Stimulated activated CD4-positive, alpha-beta T cell treated with anti-CD3 and anti-CD28 coated beads, Interleukin-1b, Interleukin-23, amount 100 ng/mL, for 1 hour (primary cell): ENCODE measurements at regions not wholly inside any gene's neighbourhood (a gene's known extent, or its start where the extent isn't known, plus 50 kb on each side); places are given as distances from the start of the nearest gene placed in this dataset.

Experiments
- DNase-seq, 2 donors: peaks; one replicate each; pipeline ENCODE4 v3.0.0-alpha.2; 2020; ENCODE audit warnings: low read depth in 2 of 2

DNA sequence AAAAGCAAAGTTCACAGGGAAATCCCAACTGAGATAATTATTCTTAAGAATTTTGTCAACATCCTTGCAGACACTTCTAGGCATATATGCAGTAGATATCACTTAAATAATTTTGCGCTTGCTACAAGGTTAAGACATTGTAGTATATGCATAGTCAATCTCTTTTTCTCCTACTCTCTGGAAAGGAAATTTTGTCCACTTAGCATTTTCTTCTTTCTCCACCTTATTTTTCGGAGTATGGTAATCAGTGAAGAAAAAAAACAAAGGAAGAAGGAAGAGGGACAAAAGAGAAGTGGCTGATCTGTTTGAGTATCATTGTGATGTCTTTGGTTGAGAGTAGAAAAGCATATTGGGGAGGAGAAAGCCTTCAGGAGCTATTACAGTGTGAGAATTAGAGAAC is 104.6 kb downstream of the LACC1 start:
- DNase-seq: no peak

DNA sequence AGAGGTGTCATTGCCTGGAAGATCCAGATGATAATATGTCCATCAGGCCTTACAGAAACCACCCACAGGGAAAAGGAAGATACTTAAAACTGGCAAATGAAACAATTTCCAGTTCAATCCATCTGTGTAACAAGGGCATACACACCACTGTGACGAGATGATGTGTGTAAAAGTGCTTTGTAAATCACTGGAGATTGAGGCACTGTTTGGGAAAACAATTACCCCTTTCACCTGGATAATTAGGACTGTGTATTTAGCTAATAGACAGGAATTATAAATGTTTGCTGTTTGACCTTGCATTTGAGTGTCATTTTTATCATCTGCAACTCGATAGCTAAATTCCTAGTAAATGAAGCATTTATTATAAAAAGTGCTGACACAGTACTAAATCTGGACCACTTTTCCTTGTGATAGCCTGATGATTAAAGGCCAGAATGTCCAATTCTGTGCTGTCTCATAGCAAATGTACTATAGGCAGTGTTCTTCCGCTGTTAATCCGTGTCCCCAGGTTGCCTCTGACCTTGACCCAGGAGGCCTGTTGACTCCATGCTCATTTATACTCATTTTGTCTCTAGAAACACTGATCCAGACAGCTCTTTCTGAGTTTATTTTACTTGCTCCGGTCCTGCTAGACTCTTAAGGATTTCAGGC is 105.8 kb downstream of the LACC1 start:
- no peak for DNase-seq

DNA sequence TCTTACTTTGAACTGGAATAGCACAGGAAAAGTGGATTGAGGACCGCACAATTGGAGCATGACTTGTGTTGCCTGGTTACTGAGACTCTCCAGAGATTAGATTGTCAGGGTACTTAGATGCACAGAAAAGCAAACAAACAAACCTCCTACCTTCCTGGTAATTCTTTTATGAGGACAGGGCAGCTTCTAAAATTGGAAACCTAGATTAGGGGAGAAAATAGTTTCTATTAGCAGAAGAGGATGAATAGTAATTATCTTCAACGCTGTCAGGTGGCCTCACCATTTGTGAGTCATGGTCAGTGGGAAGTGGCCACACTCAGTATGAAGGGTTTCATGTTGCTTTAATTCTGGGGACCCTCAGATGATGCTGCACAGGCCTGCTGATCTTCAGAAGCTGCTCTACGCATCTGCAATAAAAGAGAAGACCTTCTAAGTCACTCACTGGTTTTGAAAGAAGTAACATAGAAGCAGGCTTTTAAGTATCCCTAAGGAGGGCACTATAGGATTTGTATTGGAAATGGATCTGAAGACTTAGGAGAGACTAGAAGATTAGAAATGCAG is 106.8 kb downstream of the LACC1 start:
- DNase-seq: no peak

GRCh38 chr13:43988302-43988701 is 108.6 kb downstream of the LACC1 start:
- no peak for DNase-seq

DNA sequence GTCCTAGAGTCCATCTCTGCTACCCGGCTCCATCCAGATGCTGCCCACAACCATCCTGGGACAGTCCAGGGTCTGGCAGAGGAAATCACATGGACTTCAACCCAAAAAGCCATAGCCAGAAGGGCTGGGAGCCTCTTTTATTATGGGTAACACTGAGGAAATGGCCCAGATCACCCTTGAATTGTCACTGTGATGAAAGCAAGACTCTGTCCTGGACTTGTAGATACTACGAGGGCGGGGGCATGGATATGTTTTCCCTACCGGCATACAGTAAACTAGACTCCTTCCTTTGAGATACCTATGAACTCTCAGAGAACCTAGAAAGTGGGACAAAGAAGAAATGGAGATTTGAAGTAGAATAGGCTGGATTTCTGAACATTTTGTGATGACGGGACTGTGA is 110.3 kb downstream of the LACC1 start:
- DNase-seq: no peak

DNA sequence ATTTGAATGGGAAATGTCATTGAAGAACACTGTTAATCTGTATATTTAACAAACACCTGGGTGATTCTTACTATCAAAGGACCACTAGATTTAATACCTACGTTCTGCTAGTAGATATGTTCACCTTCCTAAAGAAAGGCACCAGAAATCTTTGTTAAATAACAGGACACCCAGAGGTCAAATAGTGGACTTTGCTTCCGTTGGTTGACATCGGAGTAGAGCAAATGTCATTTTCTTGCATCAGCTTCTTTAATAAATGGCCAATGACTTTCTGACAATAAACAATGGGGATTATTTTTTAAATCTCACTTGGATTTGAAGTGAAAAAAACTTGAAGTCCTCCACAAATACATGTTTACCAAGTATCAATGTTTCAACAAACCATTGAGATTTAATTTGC is 111.1 kb downstream of the LACC1 start:
- no peak for DNase-seq

DNA sequence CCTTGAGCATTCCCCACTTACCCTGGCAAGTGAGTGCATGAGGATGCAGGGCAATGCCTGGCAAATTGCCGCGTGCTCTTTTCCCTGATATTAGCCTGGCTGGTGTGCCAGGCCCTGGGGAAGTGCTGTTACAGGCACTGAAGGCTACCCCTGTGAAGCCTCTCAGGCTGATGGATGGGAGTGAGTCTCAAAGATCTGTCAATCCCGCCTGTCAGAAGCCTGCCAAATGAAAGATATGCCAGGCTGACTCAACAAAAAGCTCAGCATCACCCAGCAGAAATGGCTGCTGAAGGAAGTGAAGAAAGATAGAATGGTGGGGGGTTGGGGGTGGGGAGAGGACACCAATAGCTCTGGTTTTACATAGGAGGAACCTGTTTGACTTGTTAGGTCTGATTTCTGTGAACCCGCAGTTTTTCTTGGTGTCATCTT is 112.1 kb downstream of the LACC1 start:
- no peak for DNase-seq

DNA sequence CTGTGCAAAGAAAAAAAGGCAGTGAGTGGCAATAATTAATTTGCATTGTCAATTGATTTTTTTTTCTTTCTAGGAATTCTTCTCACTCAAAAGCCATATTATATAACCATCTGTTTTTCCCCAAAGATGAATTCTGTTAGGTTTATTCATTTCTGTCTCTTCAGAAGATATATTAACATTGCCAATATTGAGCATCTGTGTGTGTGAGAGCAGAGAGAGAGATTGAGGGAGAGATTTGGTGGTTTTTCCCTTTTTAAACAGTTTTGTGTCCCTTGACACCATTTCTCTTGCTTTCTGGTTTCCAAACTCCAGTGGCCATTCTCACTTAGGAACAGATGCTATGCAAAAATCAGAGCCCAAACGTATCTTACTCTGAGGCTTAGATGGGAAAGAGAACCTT is 112.5 kb downstream of the LACC1 start:
- DNase-seq: no peak

GRCh38 chr13:43994999-43995859 is 115.5 kb downstream of the LACC1 start:
- DNase-seq: no peak

- DNase-seq: no peak
Observed at GRCh38 chr13:43996221-43996620, 116.5 kb downstream of the LACC1 start.

DNA sequence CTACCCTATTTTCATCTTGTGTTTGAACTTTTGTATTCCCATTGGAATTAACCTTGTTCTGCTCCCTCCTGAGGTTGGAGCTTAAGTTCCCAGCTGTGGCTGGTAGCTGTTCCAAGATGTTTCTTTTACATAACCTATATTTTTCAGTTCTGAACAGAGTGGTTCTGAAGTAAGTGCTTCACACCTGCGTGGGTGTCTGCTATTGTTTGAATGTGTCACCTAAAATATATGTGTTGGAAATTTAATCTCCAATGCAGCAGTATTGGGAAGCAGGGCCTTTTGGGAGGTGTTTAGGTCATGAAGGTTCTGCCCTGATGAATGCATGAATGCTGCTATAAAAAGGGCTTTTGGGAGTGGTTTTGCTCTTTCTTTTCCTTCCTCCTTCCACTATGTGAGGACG is 123.8 kb downstream of the LACC1 start:
- no peak for DNase-seq

DNA sequence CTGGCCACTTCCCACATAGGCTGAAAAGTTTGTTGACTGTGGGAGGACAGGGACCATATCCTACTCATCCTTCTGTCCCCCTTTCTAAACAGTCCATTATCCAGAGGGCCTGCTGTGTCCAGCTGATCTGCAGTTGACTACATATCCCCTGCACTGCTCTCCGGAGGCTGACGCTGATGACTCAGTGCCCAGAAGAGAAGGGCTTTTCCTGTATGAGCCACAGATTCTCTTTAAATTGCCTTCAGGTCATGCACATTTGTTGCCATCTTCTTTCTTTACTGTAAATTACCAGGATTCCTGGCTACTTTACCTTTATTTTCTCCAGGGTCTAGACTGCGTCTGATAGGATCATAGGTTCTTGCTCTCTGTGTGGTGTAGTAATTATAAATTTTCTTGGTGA is 125.2 kb downstream of the LACC1 start:
- DNase-seq: no peak

DNA sequence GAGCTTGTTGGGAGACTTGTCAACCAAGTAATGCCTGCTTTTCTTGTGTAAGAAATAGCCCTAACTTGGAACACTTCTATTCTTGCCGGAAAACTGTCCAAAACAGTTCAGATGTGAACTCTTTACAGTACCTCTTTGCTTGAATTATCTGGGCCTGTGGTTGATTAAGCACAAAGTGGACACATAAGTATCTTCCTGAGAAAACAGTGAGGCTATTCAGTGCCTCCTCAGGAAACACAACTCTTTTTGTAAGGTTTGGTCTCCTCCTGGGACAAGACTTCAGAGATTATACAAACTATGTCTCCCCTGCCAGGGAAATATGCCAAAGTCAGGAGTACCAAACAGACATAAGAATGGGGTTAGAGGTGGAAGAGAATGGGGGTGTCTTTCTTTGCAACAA is 127.7 kb downstream of the LACC1 start:
- no peak for DNase-seq

DNA sequence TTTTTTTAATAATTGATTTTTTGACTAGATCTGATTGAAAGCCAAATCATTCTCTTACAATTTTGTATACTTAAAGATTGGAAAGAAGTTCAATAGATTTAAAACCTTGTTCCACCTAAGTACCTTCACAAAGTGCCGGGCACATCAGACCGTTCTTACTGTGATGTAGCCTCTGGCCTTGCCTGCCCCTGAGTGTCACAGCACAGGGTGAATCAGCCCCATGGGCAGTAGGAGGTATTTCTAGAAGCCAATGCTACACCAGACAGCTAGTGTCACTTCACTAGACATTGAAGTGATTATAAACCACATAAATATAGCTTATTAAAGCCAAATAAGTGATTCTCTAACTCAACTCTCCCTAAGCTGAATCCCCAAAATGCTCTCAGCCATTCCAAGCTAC is 131.3 kb downstream of the LACC1 start:
- no peak for DNase-seq

- no peak for DNase-seq
Observed at GRCh38 chr13:44012910-44013757, 133.4 kb downstream of the LACC1 start.

- DNase-seq: no peak
Observed at GRCh38 chr13:44013758-44014291, 134.1 kb downstream of the LACC1 start.

DNA sequence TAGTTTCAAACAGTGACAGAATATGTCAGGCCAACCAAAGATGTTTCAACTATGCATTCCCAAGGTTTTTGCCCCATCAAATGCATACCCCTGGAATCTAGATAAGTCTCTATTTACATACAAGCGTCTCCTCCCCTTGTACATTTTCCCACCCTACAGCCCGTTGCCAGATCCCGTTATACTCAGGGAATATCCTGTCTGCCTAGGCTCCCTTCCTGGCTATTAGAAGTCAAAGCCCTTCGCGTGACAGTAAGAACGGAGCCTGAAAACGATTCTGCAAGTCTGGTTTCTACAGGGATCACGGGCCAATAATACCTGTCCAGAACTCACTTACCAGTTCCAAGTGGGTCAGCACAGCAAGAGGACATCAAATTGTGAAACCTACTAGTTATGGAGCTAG is 134.8 kb downstream of the LACC1 start:
- no peak for DNase-seq

- no peak for DNase-seq
Observed at GRCh38 chr13:44015118-44015517, 135.4 kb downstream of the LACC1 start.

DNA sequence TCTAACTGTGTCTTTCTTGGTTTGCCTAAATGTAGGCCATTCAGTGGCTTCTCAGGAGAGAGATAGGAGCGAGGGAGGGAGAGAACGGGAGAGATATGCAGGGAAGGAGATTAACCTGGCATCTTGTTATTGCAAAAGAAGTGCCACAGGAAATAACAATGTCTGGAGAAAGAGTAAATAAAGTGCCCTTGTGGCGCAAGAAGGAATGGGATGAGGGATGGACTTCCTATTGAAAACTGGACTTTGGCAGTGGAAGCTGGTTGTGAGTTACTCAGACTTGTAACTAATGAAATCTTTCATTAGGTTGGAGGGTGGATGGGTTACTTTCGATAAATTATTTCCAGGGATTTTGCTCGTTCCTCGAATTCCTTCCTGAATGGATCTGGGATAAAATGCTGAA is 136.1 kb downstream of the LACC1 start:
- DNase-seq: no peak

DNA sequence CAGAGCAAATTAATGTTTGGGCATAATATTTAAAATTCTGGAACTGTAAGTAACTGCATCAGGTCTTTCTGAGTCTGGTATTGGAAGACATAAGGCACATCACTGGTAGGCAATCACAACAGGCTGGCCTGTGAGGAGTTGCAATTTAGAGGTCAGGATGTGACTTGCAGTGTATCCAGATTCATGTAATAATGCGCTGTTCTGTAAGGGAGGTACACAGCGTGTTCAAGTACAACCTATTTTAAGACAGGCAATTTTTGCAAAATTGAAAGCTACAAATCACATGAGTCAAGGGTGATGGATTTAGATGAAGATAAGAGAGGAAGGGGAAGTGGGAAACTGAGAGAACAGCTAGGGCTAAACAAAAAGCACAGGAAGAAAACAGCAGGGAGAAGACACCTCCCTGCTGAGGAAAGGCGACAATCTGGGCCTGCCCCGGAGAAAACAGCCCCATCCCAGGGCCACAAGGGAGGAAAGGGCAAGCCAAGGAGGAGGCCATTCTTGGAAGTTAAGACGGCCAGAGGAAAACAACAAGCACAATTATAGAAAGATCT is 138.1 kb downstream of the LACC1 start:
- DNase-seq: no peak

DNA sequence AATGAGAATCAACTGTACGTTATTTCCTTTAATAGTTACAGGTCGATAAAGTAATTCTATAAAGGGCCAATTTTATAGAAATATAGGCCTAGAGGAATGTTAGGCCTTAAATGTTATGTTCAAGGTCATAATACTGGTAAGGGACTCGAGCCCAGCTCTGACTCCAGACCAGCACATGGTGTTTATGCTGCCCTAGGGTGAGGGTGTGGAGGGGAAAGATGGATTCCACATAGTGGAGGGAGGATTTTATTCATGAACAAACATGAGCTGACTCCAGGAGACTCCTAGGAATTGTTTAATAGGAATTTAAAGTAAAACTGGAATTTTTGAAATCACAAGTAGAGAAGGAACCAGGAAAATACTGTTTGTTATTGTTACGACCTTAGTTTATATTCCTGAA is 139.9 kb downstream of the LACC1 start:
- no peak for DNase-seq

GRCh38 chr13:44021422-44021821 is 141.7 kb downstream of the LACC1 start:
- no peak for DNase-seq
